Urinary bladder (tissue), 3 donors: ENCODE measurements at regions not wholly inside any gene's neighbourhood (a gene's known extent, or its start where the extent isn't known, plus 50 kb on each side); places are given as distances from the start of the nearest gene placed in this dataset.

Experiments used
- DNase-seq: peaks from one replicate; pipeline ENCODE4 v3.0.0-alpha.2; 2015; ENCODE audit errors: extremely low spot score
- H3K27ac ChIP-seq: one replicate; pipeline ENCODE4 v1.5.1; 2013; ENCODE audit warnings: low read depth, mild to moderate bottlenecking, moderate library complexity
- H3K36me3 ChIP-seq: one replicate; pipeline ENCODE4 v1.6.1; 2013; ENCODE audit warnings: mild to moderate bottlenecking, moderate library complexity; ENCODE audit not compliant: insufficient read depth
- H3K4me1 ChIP-seq: one replicate; pipeline ENCODE4 v1.6.1; 2013; ENCODE audit warnings: mild to moderate bottlenecking, moderate library complexity; ENCODE audit not compliant: insufficient read depth
- H3K4me3 ChIP-seq: one replicate; pipeline ENCODE4 v1.5.1; 2013; ENCODE audit warnings: low read depth, low read length
- WGBS: extraction: QIAGEN DNeasy Blood & Tissue Kit; methylation state at CpG from one replicate; pipeline ENCODE4 v1.1.7; 2013; 5-methylcytosine and 5-hydroxymethylcytosine counted together
- donor health status: healthy with polysubstance abuse.
- donor health status: healthy.

- H3K36me3 ChIP-seq, result no peaks in the 10 kb centered on the region
- no peak overlapping the region for H3K4me3 ChIP-seq
- no peak for DNase-seq
- 56% methylated on average over 2 of the region's 2 CpGs for WGBS
- no peak overlapping the region for H3K27ac ChIP-seq
- H3K4me1 ChIP-seq, result no peaks in the 10 kb centered on the region
Observed at GRCh38 chr3:151557068-151557840, 96.4 kb upstream of the IGSF10 start.

- DNase-seq, result no peak
- Histone ChIP-seq H3K27ac (no peak overlapping the region), H3K36me3 (no peaks in the 10 kb centered on the region), H3K4me1 (no peaks in the 10 kb centered on the region), H3K4me3 (no peak overlapping the region)
- WGBS, result 67% methylated on average over 3 of the region's 3 CpGs
Observed at GRCh38 chr3:151556596-151556995, 95.7 kb upstream of the IGSF10 start.

- Histone ChIP-seq H3K36me3 (no peaks in the 10 kb centered on the region), H3K27ac (no peak overlapping the region)
- 73% methylated on average over 2 of the region's 2 CpGs for WGBS
Observed at GRCh38 chr3:151555523-151555922, 94.7 kb upstream of the IGSF10 start.

GRCh38 chr3:151553888-151554287 is 93.0 kb upstream of the IGSF10 start:
- no peak for DNase-seq
- Histone ChIP-seq H3K36me3 (no peaks in the 10 kb centered on the region), H3K4me3 (no peak overlapping the region), H3K4me1 (no peaks in the 10 kb centered on the region), H3K27ac (no peak overlapping the region)
- 89% methylated on average over 3 of the region's 3 CpGs for WGBS

More at GRCh38 chr3:151555523-151555922, 94.7 kb upstream of the IGSF10 start:
- no peak for DNase-seq
- Histone ChIP-seq H3K4me3 (no peak overlapping the region), H3K4me1 (no peaks in the 10 kb centered on the region)

GRCh38 chr3:151552589-151552988 is 91.7 kb upstream of the IGSF10 start:
- Histone ChIP-seq H3K4me3 (no peak overlapping the region), H3K36me3 (no peaks in the 10 kb centered on the region), H3K27ac (no peak overlapping the region), H3K4me1 (no peaks in the 10 kb centered on the region)
- DNase-seq, result no peak
- 74% methylated on average over 2 of the region's 2 CpGs for WGBS

GRCh38 chr3:151550642-151551041 is 89.8 kb upstream of the IGSF10 start:
- no peaks in the 10 kb centered on the region for H3K36me3 ChIP-seq
- no peak for DNase-seq
- H3K27ac ChIP-seq, result no peak overlapping the region
- H3K4me3 ChIP-seq, result no peak overlapping the region
- 89% methylated on average over 5 of the region's 5 CpGs for WGBS
- no peaks in the 10 kb centered on the region for H3K4me1 ChIP-seq

GRCh38 chr3:151550025-151550618 is 89.3 kb upstream of the IGSF10 start:
- H3K27ac ChIP-seq, result no peak overlapping the region
- WGBS, result 60% methylated on average over 4 of the region's 4 CpGs

GRCh38 chr3:151548195-151548594 is 87.3 kb upstream of the IGSF10 start:
- WGBS, result 89% methylated on average over 2 of the region's 2 CpGs
- DNase-seq, result no peak
- no peaks in the 10 kb centered on the region for H3K36me3 ChIP-seq
- H3K27ac ChIP-seq, result no peak overlapping the region
- no peak overlapping the region for H3K4me3 ChIP-seq
- no peaks in the 10 kb centered on the region for H3K4me1 ChIP-seq

More at GRCh38 chr3:151550025-151550618, 89.3 kb upstream of the IGSF10 start:
- Histone ChIP-seq H3K36me3 (no peaks in the 10 kb centered on the region), H3K4me3 (no peak overlapping the region), H3K4me1 (no peaks in the 10 kb centered on the region)
- DNase-seq, result no peak

GRCh38 chr3:151544164-151544548 is 83.3 kb upstream of the IGSF10 start:
- H3K27ac ChIP-seq, result no peak overlapping the region
- H3K4me1 ChIP-seq, result no peaks in the 10 kb centered on the region
- no peaks in the 10 kb centered on the region for H3K36me3 ChIP-seq
- no peak for DNase-seq
- H3K4me3 ChIP-seq, result no peak overlapping the region

GRCh38 chr3:151541178-151541577 is 80.3 kb upstream of the IGSF10 start:
- no peak overlapping the region for H3K4me3 ChIP-seq
- no peak for DNase-seq

GRCh38 chr3:151539599-151539998 is 78.7 kb upstream of the IGSF10 start:
- H3K36me3 ChIP-seq, result no peaks in the 10 kb centered on the region
- no peak overlapping the region for H3K27ac ChIP-seq
- DNase-seq, result no peak
- no peak overlapping the region for H3K4me3 ChIP-seq
- H3K4me1 ChIP-seq, result no peaks in the 10 kb centered on the region
- WGBS, result 84% methylated on average over 3 of the region's 3 CpGs

More at GRCh38 chr3:151541178-151541577, 80.3 kb upstream of the IGSF10 start:
- no peaks in the 10 kb centered on the region for H3K4me1 ChIP-seq
- no peaks in the 10 kb centered on the region for H3K36me3 ChIP-seq
- no peak overlapping the region for H3K27ac ChIP-seq

GRCh38 chr3:151538456-151539393 is 77.9 kb upstream of the IGSF10 start:
- no peak for DNase-seq
- H3K27ac ChIP-seq, result no peak overlapping the region
- no peak overlapping the region for H3K4me3 ChIP-seq
- WGBS, result 41% methylated on average over 15 of the region's 15 CpGs
- no peaks in the 10 kb centered on the region for H3K4me1 ChIP-seq
- no peaks in the 10 kb centered on the region for H3K36me3 ChIP-seq

GRCh38 chr3:151537726-151538125 is 76.9 kb upstream of the IGSF10 start:
- 53% methylated on average over 3 of the region's 3 CpGs for whole genome bisulfite sequencing
- H3K4me1 ChIP-seq, result no peaks in the 10 kb centered on the region
- H3K27ac ChIP-seq, result no peak overlapping the region
- H3K4me3 ChIP-seq, result no peak overlapping the region
- no peaks in the 10 kb centered on the region for H3K36me3 ChIP-seq
- DNase-seq, result no peak

- 94% methylated on average over 2 of the region's 2 CpGs for WGBS
- H3K36me3 ChIP-seq, result no peaks in the 10 kb centered on the region
- H3K27ac ChIP-seq, result no peak overlapping the region
- DNase-seq, result no peak
- H3K4me1 ChIP-seq, result no peaks in the 10 kb centered on the region
- H3K4me3 ChIP-seq, result no peak overlapping the region
Observed at GRCh38 chr3:151526757-151527156, 65.9 kb upstream of the IGSF10 start.
